ENCODE measurements at regions not wholly inside any gene's neighbourhood (a gene's known extent, or its start where the extent isn't known, plus 50 kb on each side); places are given as distances from the start of the nearest gene placed in this dataset.

DNA sequence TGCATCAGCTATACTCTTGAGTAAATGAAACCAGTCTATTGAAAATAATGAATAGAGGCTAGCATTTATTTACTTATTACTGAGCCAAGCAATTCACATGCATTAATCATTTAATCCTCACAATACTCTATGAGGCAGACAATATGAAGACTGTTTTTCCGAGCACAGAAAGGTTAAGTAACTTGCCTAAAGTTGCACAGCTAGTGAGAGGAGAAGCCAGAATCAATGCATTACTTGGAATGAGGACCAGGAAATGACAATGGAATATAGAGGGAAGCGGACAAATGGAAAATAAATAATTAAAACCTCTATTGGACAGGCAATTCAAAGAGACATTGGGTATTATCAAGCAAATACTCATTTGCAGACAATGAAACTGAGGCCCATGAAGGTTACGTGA, 207.6 kb upstream of the PRKCQ start:
- Histone ChIP-seq H2AFZ (ENCODE audit: low read depth, low read length) (no peak overlapping the region), H3K4me2 (ENCODE audit: insufficient read depth, low read length) (no peak overlapping the region), H4K20me1 (replicated peaks; ENCODE audit: control insufficient read depth, extremely low read depth, insufficient read depth, low read length) (no peaks in the 10 kb centered on the region), H3K9ac (replicated peaks; ENCODE audit: extremely low read depth, insufficient read depth, low read length) (no peak overlapping the region), H3K9me1 (replicated peaks; ENCODE audit: control insufficient read depth, extremely low read depth, insufficient read depth, low read length) (no peaks in the 10 kb centered on the region), H3K27me3 (ENCODE audit: control insufficient read depth in 2 of 2, insufficient read depth in 2 of 2, low read length in 2 of 2) (peaks cover 7 to 13% of the 10 kb centered on the region in 2 experiments), H3K27ac (ENCODE audit: insufficient read depth, low read depth, low read length) (no peak overlapping the region), H3K4me1 (ENCODE audit: control insufficient read depth, extremely low read depth, insufficient read depth, low read length) (no peaks in the 10 kb centered on the region), H3K9me3 (replicated peaks; ENCODE audit: control insufficient read depth, insufficient read depth, low read length) (no peaks in the 10 kb centered on the region), H3K79me2 (ENCODE audit: control insufficient read depth, insufficient read depth, low read length) (no peaks in the 10 kb centered on the region), H3K36me3 (ENCODE audit: control insufficient read depth in 2 of 2, extremely low read depth in 1 of 2, insufficient read depth in 2 of 2, low read length in 2 of 2) (no peaks in the 10 kb centered on the region), H3K4me3 (replicated peaks in 1 of 3; ENCODE audit: insufficient read depth in 1 of 3, low read depth in 1 of 3, low read length in 3 of 3) (no peak overlapping the region)
- ChIA-PET CTCF (interaction anchor here (1.2 to 2.1 kb wide), 2 partner anchors 17 to 66 kb away, joined by 3 to 11 read pairs; no protein-coding TSS in a partner anchor), POLR2A (interaction anchor here (0.6 kb wide), 1 partner anchor 381 kb away, joined by 3 read pairs; no protein-coding TSS in a partner anchor)
- BruUV-seq (replicated peaks) = no TSS peak
- FAIRE-seq = no peak
- intact Hi-C loops (cut with micrococcal nuclease) (loop anchor here (2.0 to 10.0 kb wide), 4 partner anchors 65 to 897 kb away; no protein-coding TSS in a partner anchor), dilution Hi-C loops (cut with MboI; ENCODE audit: extremely low pct_ligation_motif_present, low sequenced_read_pairs) (no loop called here)
- DNase-seq (ENCODE audit: low read depth, low spot score) = no peak
- TF ChIP-seq, protein P1, sequence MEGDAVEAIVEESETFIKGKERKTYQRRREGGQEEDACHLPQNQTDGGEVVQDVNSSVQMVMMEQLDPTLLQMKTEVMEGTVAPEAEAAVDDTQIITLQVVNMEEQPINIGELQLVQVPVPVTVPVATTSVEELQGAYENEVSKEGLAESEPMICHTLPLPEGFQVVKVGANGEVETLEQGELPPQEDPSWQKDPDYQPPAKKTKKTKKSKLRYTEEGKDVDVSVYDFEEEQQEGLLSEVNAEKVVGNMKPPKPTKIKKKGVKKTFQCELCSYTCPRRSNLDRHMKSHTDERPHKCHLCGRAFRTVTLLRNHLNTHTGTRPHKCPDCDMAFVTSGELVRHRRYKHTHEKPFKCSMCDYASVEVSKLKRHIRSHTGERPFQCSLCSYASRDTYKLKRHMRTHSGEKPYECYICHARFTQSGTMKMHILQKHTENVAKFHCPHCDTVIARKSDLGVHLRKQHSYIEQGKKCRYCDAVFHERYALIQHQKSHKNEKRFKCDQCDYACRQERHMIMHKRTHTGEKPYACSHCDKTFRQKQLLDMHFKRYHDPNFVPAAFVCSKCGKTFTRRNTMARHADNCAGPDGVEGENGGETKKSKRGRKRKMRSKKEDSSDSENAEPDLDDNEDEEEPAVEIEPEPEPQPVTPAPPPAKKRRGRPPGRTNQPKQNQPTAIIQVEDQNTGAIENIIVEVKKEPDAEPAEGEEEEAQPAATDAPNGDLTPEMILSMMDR (IDR thresholded peaks at IDR 0.05; ENCODE audit: extremely low read depth in 1 of 2, insufficient read depth in 1 of 2, low read depth in 1 of 2, low read length in 2 of 2) = no peak
- TF ChIP-seq POLR2AphosphoS5 (IDR thresholded peaks at IDR 0.05; ENCODE audit: insufficient read depth, low read depth, low read length) (no peak), FOS (IDR thresholded peaks at IDR 0.05; ENCODE audit: borderline replicate concordance, insufficient read depth, low read length) (no peak), EZH2 (IDR thresholded peaks at IDR 0.05; ENCODE audit: borderline replicate concordance, low read depth, low read length, severe bottlenecking) (no peak), GATA2 (IDR thresholded peaks at IDR 0.05; ENCODE audit: insufficient read depth, insufficient read length, low read depth, low read length) (no peak), POLR2A (IDR thresholded peaks at IDR 0.05; ENCODE audit: low read depth, low read length) (no peak), JUN (IDR thresholded peaks at IDR 0.05; ENCODE audit: borderline replicate concordance, insufficient read depth, insufficient read length, low read depth) (no peak), MYC (IDR thresholded peaks at IDR 0.05; ENCODE audit: low read depth, low read length) (no peak)
- TF ChIP-seq, protein P2, sequence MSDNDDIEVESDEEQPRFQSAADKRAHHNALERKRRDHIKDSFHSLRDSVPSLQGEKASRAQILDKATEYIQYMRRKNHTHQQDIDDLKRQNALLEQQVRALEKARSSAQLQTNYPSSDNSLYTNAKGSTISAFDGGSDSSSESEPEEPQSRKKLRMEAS (IDR thresholded peaks at IDR 0.05; ENCODE audit: insufficient read depth, insufficient read length) = no peak
